Fibroblast of villous mesenchyme (primary cell): ENCODE measurements at regions not wholly inside any gene's neighbourhood (a gene's known extent, or its start where the extent isn't known, plus 50 kb on each side); places are given as distances from the start of the nearest gene placed in this dataset.
A peak's percentile ranks its signal among the peaks of the same experiment; 100 is the strongest.

Experiments used
- DNase-seq: peaks from one replicate; pipeline ENCODE4 v3.0.0-alpha.2; 2010; ENCODE audit warnings: low read depth
- H3K4me3 ChIP-seq: 2 replicates; pipeline ENCODE4 v1.5.1; 2011; ENCODE audit warnings: low read depth, mild to moderate bottlenecking, low read length
- CTCF ChIP-seq: IDR thresholded peaks from 2 replicates; pipeline ENCODE4 v1.5.1; 2012; ENCODE audit warnings: low read depth, mild to moderate bottlenecking, low read length; ENCODE audit not compliant: insufficient read depth

- no peak for DNase-seq
- no peak for TF ChIP-seq CTCF
- no peak overlapping the region for H3K4me3 ChIP-seq
Measured at GRCh38 chr21:38696579-38696978, 109.2 kb upstream of the ETS2 start.

GRCh38 chr21:38699048-38699447, 106.7 kb upstream of the ETS2 start:
- peak; percentile 49 for TF ChIP-seq CTCF
- no peak for DNase-seq
- H3K4me3 ChIP-seq, result no peak overlapping the region

- H3K4me3 ChIP-seq, result no peak overlapping the region
- no peak for DNase-seq
- no peak for TF ChIP-seq CTCF
Measured at GRCh38 chr21:38702196-38702595, 103.5 kb upstream of the ETS2 start.

- no peak for DNase-seq
- no peak overlapping the region for H3K4me3 ChIP-seq
- TF ChIP-seq CTCF, result no peak
Measured at GRCh38 chr21:38709876-38710275, 95.9 kb upstream of the ETS2 start.

- TF ChIP-seq CTCF, result peak; percentile 62
- peak; percentile 59 for DNase-seq
- H3K4me3 ChIP-seq, result no peak overlapping the region
Measured at GRCh38 chr21:38712071-38712470, 93.7 kb upstream of the ETS2 start.

GRCh38 chr21:38712664-38713063, 93.1 kb upstream of the ETS2 start:
- TF ChIP-seq CTCF, result no peak
- DNase-seq, result no peak

GRCh38 chr21:38714039-38714817, 91.5 kb upstream of the ETS2 start:
- no peak for DNase-seq
- no peak for TF ChIP-seq CTCF

More at GRCh38 chr21:38712664-38713063, 93.1 kb upstream of the ETS2 start:
- no peak overlapping the region for H3K4me3 ChIP-seq

More at GRCh38 chr21:38714039-38714817, 91.5 kb upstream of the ETS2 start:
- H3K4me3 ChIP-seq, result no peak overlapping the region
